OCI-LY1 (cell line): ENCODE measurements at regions not wholly inside any gene's neighbourhood (a gene's known extent, or its start where the extent isn't known, plus 50 kb on each side); places are given as distances from the start of the nearest gene placed in this dataset.

ENCODE experiments used
- EZH2 ChIP-seq: fragments of 200-600 bp; sonication (generic), shearing (Covaris generic); IDR thresholded peaks from 2 replicates; pipeline ENCODE4 v1.8.0; 2017; ENCODE audit warnings: borderline replicate concordance, mixed run types, mild to moderate bottlenecking, antibody characterized with exemption, low read length, moderate library complexity, mixed read lengths
- TF ChIP-seq, protein P1 (sequence below): fragments of 200-600 bp; sonication (generic), shearing (Covaris generic); IDR thresholded peaks from 2 replicates; pipeline ENCODE4 v1.5.1; 2017; ENCODE audit warnings: mild to moderate bottlenecking, antibody characterized with exemption, low read length, moderate library complexity, mixed read lengths

DNA sequence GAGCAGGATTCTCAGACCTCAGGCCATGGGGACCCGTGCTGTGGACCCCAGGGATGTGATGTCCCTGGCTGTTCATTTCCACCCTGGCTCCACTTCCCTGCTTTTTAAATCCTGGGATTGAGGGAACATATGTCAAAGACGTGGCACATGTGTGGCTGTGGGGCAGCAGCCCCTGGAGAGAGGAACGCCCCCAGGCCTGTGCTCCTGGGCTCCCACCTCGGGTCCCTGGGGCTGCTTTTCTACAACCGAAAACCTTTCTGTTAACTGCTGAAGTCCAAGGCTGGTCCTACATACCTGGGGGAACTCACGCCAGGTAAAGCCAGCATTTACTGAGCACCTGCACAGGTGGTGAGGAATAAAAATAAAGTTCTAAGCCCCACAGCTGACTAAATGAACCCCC is 102.3 kb upstream of the FRMD1 start:
- TF ChIP-seq, protein P1, sequence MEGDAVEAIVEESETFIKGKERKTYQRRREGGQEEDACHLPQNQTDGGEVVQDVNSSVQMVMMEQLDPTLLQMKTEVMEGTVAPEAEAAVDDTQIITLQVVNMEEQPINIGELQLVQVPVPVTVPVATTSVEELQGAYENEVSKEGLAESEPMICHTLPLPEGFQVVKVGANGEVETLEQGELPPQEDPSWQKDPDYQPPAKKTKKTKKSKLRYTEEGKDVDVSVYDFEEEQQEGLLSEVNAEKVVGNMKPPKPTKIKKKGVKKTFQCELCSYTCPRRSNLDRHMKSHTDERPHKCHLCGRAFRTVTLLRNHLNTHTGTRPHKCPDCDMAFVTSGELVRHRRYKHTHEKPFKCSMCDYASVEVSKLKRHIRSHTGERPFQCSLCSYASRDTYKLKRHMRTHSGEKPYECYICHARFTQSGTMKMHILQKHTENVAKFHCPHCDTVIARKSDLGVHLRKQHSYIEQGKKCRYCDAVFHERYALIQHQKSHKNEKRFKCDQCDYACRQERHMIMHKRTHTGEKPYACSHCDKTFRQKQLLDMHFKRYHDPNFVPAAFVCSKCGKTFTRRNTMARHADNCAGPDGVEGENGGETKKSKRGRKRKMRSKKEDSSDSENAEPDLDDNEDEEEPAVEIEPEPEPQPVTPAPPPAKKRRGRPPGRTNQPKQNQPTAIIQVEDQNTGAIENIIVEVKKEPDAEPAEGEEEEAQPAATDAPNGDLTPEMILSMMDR: no peak
- TF ChIP-seq EZH2: no peak
